ENCODE measurements at regions not wholly inside any gene's neighbourhood (a gene's known extent, or its start where the extent isn't known, plus 50 kb on each side); places are given as distances from the start of the nearest gene placed in this dataset.

- Mint-ChIP-seq H3K27me3 (peaks cover 5 to 9% of the 10 kb centered on the region in 2 donors), H3K9me3 (peaks cover 0 to 12% (median 5%) of the 10 kb centered on the region in 8 donors), H3K4me3 (no peak overlapping the region), H3K36me3 (no peaks in the 10 kb centered on the region), H3K27ac (no peak overlapping the region), H3K4me1 (no peaks in the 10 kb centered on the region)
- Histone ChIP-seq H3K4me1 (ENCODE audit: insufficient read depth, low read length) (no peaks in the 10 kb centered on the region), H3K27me3 (ENCODE audit: insufficient read depth, low read length) (no peaks in the 10 kb centered on the region), H3K4me3 (ENCODE audit: low read length in 2 of 2) (no peak overlapping the region), H3K9me3 (ENCODE audit: control insufficient read depth in 1 of 2, low read length in 2 of 2) (no peaks in the 10 kb centered on the region), H3K27ac (ENCODE audit: low read depth, low read length) (no peak overlapping the region), H3K36me3 (ENCODE audit: insufficient read depth, low read length) (no peaks in the 10 kb centered on the region)
- DNase-seq = no peak
- intact Hi-C loops (cut with micrococcal nuclease) = no loop called here
- CTCF ChIA-PET (ENCODE audit: partially characterized antibody) = interaction anchor here (0.9 kb wide), 1 partner anchor 73 kb away, joined by 3 read pairs; no protein-coding TSS in a partner anchor
- POLR2A ChIA-PET (ENCODE audit: partially characterized antibody) = no interaction called here
Measured at GRCh38 chr6:167577891-167578361, 248.8 kb upstream of the AFDN start.

DNA sequence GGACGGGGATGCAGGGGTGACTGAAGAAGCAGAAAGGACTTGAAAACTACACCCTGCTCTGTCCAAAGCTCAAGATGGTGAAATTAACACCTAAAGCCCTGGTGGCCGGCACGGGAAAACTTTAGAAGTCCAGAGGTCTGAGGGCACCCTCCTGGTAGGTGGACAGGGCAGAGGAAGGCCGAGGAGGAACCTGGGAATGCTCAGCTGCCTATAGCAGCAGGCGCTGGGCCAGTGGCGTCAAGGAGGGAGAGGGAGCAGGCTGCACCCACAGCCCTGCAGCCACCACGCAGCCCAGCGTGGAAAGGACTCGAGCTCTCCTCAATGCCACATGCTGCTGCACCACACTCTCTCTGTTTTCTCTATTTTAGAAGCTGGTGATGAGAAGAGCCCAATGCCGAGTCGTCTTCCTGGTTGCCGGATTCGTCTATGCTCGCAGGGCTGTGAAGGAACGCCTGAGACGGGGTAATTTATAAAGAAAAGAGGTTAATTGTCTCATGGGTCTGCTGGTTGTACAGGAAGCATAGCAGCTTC is 248.3 kb upstream of the AFDN start:
- no peak overlapping the region for H3K27ac ChIP-seq (ENCODE audit: low read depth, low read length)
- Mint-ChIP-seq H3K27me3 (peaks cover 5 to 9% of the 10 kb centered on the region in 2 donors), H3K4me1 (no peaks in the 10 kb centered on the region), H3K36me3 (no peaks in the 10 kb centered on the region), H3K9me3 (peaks cover 0 to 17% (median 10%) of the 10 kb centered on the region in 8 donors), H3K27ac (no peak overlapping the region), H3K4me3 (no peak overlapping the region)
- H3K36me3 ChIP-seq (ENCODE audit: insufficient read depth, low read length) = no peaks in the 10 kb centered on the region
- no peaks in the 10 kb centered on the region for H3K27me3 ChIP-seq (ENCODE audit: insufficient read depth, low read length)
- intact Hi-C loops (cut with micrococcal nuclease) = no loop called here
- no peak overlapping the region for H3K4me3 ChIP-seq (ENCODE audit: low read length in 2 of 2)
- H3K4me1 ChIP-seq (ENCODE audit: insufficient read depth, low read length) = no peaks in the 10 kb centered on the region
- CTCF ChIA-PET (ENCODE audit: partially characterized antibody) = interaction anchor here (0.9 kb wide), 1 partner anchor 72 kb away, joined by 3 read pairs; no protein-coding TSS in a partner anchor
- no peak for DNase-seq
- POLR2A ChIA-PET (ENCODE audit: partially characterized antibody) = no interaction called here
- H3K9me3 ChIP-seq (ENCODE audit: control insufficient read depth in 1 of 2, low read length in 2 of 2) = no peaks in the 10 kb centered on the region

GRCh38 chr6:167579806-167580618 is 246.7 kb upstream of the AFDN start:
- Histone ChIP-seq H3K36me3 (ENCODE audit: insufficient read depth, low read length) (no peaks in the 10 kb centered on the region), H3K4me1 (ENCODE audit: insufficient read depth, low read length) (no peaks in the 10 kb centered on the region), H3K4me3 (ENCODE audit: low read length in 2 of 2) (no peak overlapping the region), H3K27ac (ENCODE audit: low read depth, low read length) (no peak overlapping the region), H3K9me3 (ENCODE audit: control insufficient read depth in 1 of 2, low read length in 2 of 2) (no peaks in the 10 kb centered on the region), H3K27me3 (ENCODE audit: insufficient read depth, low read length) (no peaks in the 10 kb centered on the region)
- no peaks in the 10 kb centered on the region for H3K4me1 Mint-ChIP-seq
- no peak overlapping the region for H3K27ac Mint-ChIP-seq
- H3K36me3 Mint-ChIP-seq = no peaks in the 10 kb centered on the region
- intact Hi-C loops (cut with micrococcal nuclease) = no loop called here
- ChIA-PET CTCF (ENCODE audit: partially characterized antibody) (no interaction called here), POLR2A (ENCODE audit: partially characterized antibody) (no interaction called here)
- peaks cover 0 to 18% (median 12%) of the 10 kb centered on the region in 8 donors for H3K9me3 Mint-ChIP-seq
- DNase-seq = no peak
- no peak overlapping the region for H3K4me3 Mint-ChIP-seq
- peaks cover 5 to 12% of the 10 kb centered on the region in 2 donors for H3K27me3 Mint-ChIP-seq

- intact Hi-C loops (cut with micrococcal nuclease) = no loop called here
Measured at GRCh38 chr6:167580619-167580911, 246.1 kb upstream of the AFDN start.

GRCh38 chr6:167581637-167582036 is 245.1 kb upstream of the AFDN start:
- Mint-ChIP-seq H3K36me3 (no peaks in the 10 kb centered on the region), H3K9me3 (peaks cover 0 to 20% (median 12%) of the 10 kb centered on the region in 8 donors), H3K4me1 (no peaks in the 10 kb centered on the region), H3K27me3 (peaks cover 8 to 14% of the 10 kb centered on the region in 2 donors), H3K4me3 (no peak overlapping the region), H3K27ac (no peak overlapping the region)
- POLR2A ChIA-PET (ENCODE audit: partially characterized antibody) = no interaction called here
- intact Hi-C loops (cut with micrococcal nuclease) = no loop called here
- Histone ChIP-seq H3K4me1 (ENCODE audit: insufficient read depth, low read length) (no peaks in the 10 kb centered on the region), H3K9me3 (ENCODE audit: control insufficient read depth in 1 of 2, low read length in 2 of 2) (no peaks in the 10 kb centered on the region), H3K27me3 (ENCODE audit: insufficient read depth, low read length) (no peaks in the 10 kb centered on the region), H3K4me3 (ENCODE audit: low read length in 2 of 2) (no peak overlapping the region), H3K27ac (ENCODE audit: low read depth, low read length) (no peak overlapping the region), H3K36me3 (ENCODE audit: insufficient read depth, low read length) (no peaks in the 10 kb centered on the region)
- CTCF ChIA-PET (ENCODE audit: partially characterized antibody) = no interaction called here
- no peak for DNase-seq

More at GRCh38 chr6:167580619-167580911, 246.1 kb upstream of the AFDN start:
- Histone ChIP-seq H3K4me1 (ENCODE audit: insufficient read depth, low read length) (no peaks in the 10 kb centered on the region), H3K36me3 (ENCODE audit: insufficient read depth, low read length) (no peaks in the 10 kb centered on the region), H3K9me3 (ENCODE audit: control insufficient read depth in 1 of 2, low read length in 2 of 2) (no peaks in the 10 kb centered on the region), H3K27ac (ENCODE audit: low read depth, low read length) (no peak overlapping the region), H3K27me3 (ENCODE audit: insufficient read depth, low read length) (no peaks in the 10 kb centered on the region), H3K4me3 (ENCODE audit: low read length in 2 of 2) (no peak overlapping the region)
- H3K27me3 Mint-ChIP-seq = peaks cover 5 to 12% of the 10 kb centered on the region in 2 donors
- DNase-seq = no peak
- H3K4me1 Mint-ChIP-seq = no peaks in the 10 kb centered on the region
- no peak overlapping the region for H3K27ac Mint-ChIP-seq
- no peaks in the 10 kb centered on the region for H3K36me3 Mint-ChIP-seq
- no peak overlapping the region for H3K4me3 Mint-ChIP-seq
- CTCF ChIA-PET (ENCODE audit: partially characterized antibody) = no interaction called here
- POLR2A ChIA-PET (ENCODE audit: partially characterized antibody) = no interaction called here
- H3K9me3 Mint-ChIP-seq = peaks cover 0 to 19% (median 12%) of the 10 kb centered on the region in 8 donors

- Mint-ChIP-seq H3K27me3 (peaks cover 5 to 10% of the 10 kb centered on the region in 2 donors), H3K36me3 (no peaks in the 10 kb centered on the region), H3K27ac (no peak overlapping the region), H3K4me1 (no peaks in the 10 kb centered on the region), H3K4me3 (no peak overlapping the region), H3K9me3 (peaks cover 0 to 21% (median 13%) of the 10 kb centered on the region in 8 donors)
- Histone ChIP-seq H3K27ac (ENCODE audit: low read depth, low read length) (no peak overlapping the region), H3K4me3 (ENCODE audit: low read length in 2 of 2) (no peak overlapping the region), H3K36me3 (ENCODE audit: insufficient read depth, low read length) (no peaks in the 10 kb centered on the region), H3K4me1 (ENCODE audit: insufficient read depth, low read length) (no peaks in the 10 kb centered on the region), H3K27me3 (ENCODE audit: insufficient read depth, low read length) (no peaks in the 10 kb centered on the region), H3K9me3 (ENCODE audit: control insufficient read depth in 1 of 2, low read length in 2 of 2) (no peaks in the 10 kb centered on the region)
- POLR2A ChIA-PET (ENCODE audit: partially characterized antibody) = no interaction called here
- intact Hi-C loops (cut with micrococcal nuclease) = no loop called here
- no peak for DNase-seq
- CTCF ChIA-PET (ENCODE audit: partially characterized antibody) = no interaction called here
Measured at GRCh38 chr6:167583412-167583811, 243.3 kb upstream of the AFDN start.

DNA sequence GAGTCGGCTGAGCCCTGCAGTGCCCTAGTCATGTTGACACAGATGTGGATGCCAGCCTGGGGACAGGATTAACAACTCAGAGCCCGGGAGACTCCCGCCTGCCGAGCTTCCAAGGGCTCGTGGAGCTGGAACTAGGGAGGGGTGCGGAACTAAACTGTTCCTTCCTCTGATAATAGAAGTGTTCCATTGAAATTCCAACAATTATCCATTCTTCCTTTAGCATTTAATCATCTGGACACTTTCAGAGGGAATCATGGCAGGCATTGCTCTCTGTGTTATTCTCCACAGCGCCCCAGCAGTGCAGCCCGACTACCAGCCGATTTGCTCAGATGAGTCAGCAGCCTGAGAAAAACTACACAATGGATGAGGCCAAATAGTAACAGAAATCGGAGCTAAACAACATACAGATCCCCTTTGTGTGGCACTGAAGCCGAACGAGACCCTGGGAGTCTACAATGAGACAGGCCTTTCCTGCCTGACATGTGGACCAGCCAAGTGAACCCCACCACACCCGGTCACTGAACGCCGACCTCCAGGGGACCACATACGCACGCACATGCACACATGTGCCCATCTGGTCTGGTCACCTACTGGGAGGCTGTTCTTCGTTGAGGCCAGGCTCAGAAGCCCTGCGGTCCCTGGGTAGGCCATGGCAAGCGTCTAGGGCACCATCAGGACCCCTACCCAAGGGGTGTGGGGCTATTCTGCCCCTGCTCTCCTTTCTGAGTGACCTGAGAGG is 238.4 kb upstream of the AFDN start:
- Mint-ChIP-seq H3K36me3 (no peaks in the 10 kb centered on the region), H3K27me3 (peaks cover 3 to 6% of the 10 kb centered on the region in 2 donors), H3K4me1 (no peaks in the 10 kb centered on the region), H3K4me3 (no peak overlapping the region), H3K9me3 (peaks cover 2 to 14% (median 7%) of the 10 kb centered on the region in 8 donors), H3K27ac (no peak overlapping the region)
- Histone ChIP-seq H3K4me1 (ENCODE audit: insufficient read depth, low read length) (no peaks in the 10 kb centered on the region), H3K36me3 (ENCODE audit: insufficient read depth, low read length) (no peaks in the 10 kb centered on the region), H3K27ac (ENCODE audit: low read depth, low read length) (no peak overlapping the region), H3K9me3 (ENCODE audit: control insufficient read depth in 1 of 2, low read length in 2 of 2) (no peaks in the 10 kb centered on the region), H3K27me3 (ENCODE audit: insufficient read depth, low read length) (no peaks in the 10 kb centered on the region), H3K4me3 (ENCODE audit: low read length in 2 of 2) (no peak overlapping the region)
- ChIA-PET POLR2A (ENCODE audit: partially characterized antibody) (no interaction called here), CTCF (ENCODE audit: partially characterized antibody) (no interaction called here)
- intact Hi-C loops (cut with micrococcal nuclease) = no loop called here
- no peak for DNase-seq

Data from CD4-positive, alpha-beta memory T cell (primary cell).